HCT116 (cell line): ENCODE measurements at regions not wholly inside any gene's neighbourhood (a gene's known extent, or its start where the extent isn't known, plus 50 kb on each side); places are given as distances from the start of the nearest gene placed in this dataset.

Experiments used
- CTCF ChIP-seq, 3 experiments: fragments of 200-600 bp in 1 of 3; sonication (generic) in 1 of 3; IDR thresholded peaks in 2 of 3; conservative IDR thresholded peaks in 1 of 3; 2 replicates each; pipeline ENCODE4 v1.5.1; 2012 to 2017; ENCODE audit warnings: low read depth in 2 of 3, low read length in 2 of 3, antibody characterized with exemption in 1 of 3, borderline replicate concordance in 1 of 3, control low read depth in 1 of 3, mild to moderate bottlenecking in 1 of 3, mixed read lengths in 1 of 3, mixed run types in 1 of 3, moderate library complexity in 1 of 3; ENCODE audit not compliant: insufficient read depth in 1 of 3
- EZH2 ChIP-seq: fragments of 200-600 bp; sonication (generic); IDR thresholded peaks from 2 replicates; pipeline ENCODE4 v1.6.1; 2017; ENCODE audit warnings: antibody characterized with exemption, mixed run types
- EZH2phosphoT487 ChIP-seq: fragments of 200-600 bp; IDR thresholded peaks from 2 replicates; pipeline ENCODE4 v1.6.1; 2018; ENCODE audit warnings: antibody characterized with exemption, borderline replicate concordance
- FOSL1 ChIP-seq: IDR thresholded peaks from 2 replicates; pipeline ENCODE4 v1.6.1; 2012; ENCODE audit warnings: low read depth
- JUND ChIP-seq: IDR thresholded peaks from 2 replicates; pipeline ENCODE4 v1.6.1; 2012
- MAX ChIP-seq: IDR thresholded peaks from 2 replicates; pipeline ENCODE4 v1.6.1; 2012
- POLR2A ChIP-seq: IDR thresholded peaks from 2 replicates; pipeline ENCODE4 v1.7.0; 2011; ENCODE audit warnings: borderline replicate concordance; ENCODE audit not compliant: insufficient read depth, insufficient read length; ENCODE audit errors: extremely low read depth
- POLR2AphosphoS5 ChIP-seq: IDR thresholded peaks from 2 replicates; pipeline ENCODE4 v1.6.1; 2011; ENCODE audit warnings: mild to moderate bottlenecking, low read depth, low read length, moderate library complexity
- RAD21 ChIP-seq: IDR thresholded peaks from 2 replicates; pipeline ENCODE4 v1.6.1; 2012; ENCODE audit warnings: low read depth, mild to moderate bottlenecking
- SIN3A ChIP-seq: IDR thresholded peaks from 2 replicates; pipeline ENCODE4 v1.6.1; 2012; ENCODE audit warnings: low read depth
- YY1 ChIP-seq: IDR thresholded peaks from 2 replicates; pipeline ENCODE4 v1.6.1; 2011; ENCODE audit warnings: low read length, low read depth, moderate library complexity, mild to moderate bottlenecking; ENCODE audit not compliant: insufficient replicate concordance; ENCODE audit errors: extremely low read depth
- ZBTB33 ChIP-seq: IDR thresholded peaks from 2 replicates; pipeline ENCODE4 v1.6.1; 2011; ENCODE audit warnings: mild to moderate bottlenecking, low read length, moderate library complexity; ENCODE audit not compliant: insufficient replicate concordance; ENCODE audit errors: extremely low read depth
- ZNF274 ChIP-seq: fragments of 200-500 bp; sonication (Bioruptor generic); IDR thresholded peaks from 2 replicates; pipeline ENCODE4 v1.6.1; 2014; ENCODE audit warnings: mild to moderate bottlenecking, low read depth, low read length, inconsistent platforms
- TF ChIP-seq, protein P1 (sequence below): IDR thresholded peaks from 2 replicates; pipeline ENCODE4 v1.6.1; 2012; ENCODE audit warnings: low read depth

GRCh38 chrX:79082899-79083298, 61.6 kb upstream of the GPR174 start:
- no peak for TF ChIP-seq CTCF (IDR thresholded peaks at IDR 0.05 in 2 of 3, conservative IDR thresholded peaks at IDR 0.05 in 1 of 3; ENCODE audit: borderline replicate concordance in 1 of 3, insufficient read depth in 1 of 3, low read depth in 2 of 3, low read length in 2 of 3)
- TF ChIP-seq EZH2: no peak
- no peak for TF ChIP-seq FOSL1
- TF ChIP-seq MAX: no peak
- no peak for TF ChIP-seq EZH2phosphoT487
- no peak for TF ChIP-seq POLR2A
- TF ChIP-seq ZNF274: no peak
- no peak for TF ChIP-seq POLR2AphosphoS5
- TF ChIP-seq, protein P1, sequence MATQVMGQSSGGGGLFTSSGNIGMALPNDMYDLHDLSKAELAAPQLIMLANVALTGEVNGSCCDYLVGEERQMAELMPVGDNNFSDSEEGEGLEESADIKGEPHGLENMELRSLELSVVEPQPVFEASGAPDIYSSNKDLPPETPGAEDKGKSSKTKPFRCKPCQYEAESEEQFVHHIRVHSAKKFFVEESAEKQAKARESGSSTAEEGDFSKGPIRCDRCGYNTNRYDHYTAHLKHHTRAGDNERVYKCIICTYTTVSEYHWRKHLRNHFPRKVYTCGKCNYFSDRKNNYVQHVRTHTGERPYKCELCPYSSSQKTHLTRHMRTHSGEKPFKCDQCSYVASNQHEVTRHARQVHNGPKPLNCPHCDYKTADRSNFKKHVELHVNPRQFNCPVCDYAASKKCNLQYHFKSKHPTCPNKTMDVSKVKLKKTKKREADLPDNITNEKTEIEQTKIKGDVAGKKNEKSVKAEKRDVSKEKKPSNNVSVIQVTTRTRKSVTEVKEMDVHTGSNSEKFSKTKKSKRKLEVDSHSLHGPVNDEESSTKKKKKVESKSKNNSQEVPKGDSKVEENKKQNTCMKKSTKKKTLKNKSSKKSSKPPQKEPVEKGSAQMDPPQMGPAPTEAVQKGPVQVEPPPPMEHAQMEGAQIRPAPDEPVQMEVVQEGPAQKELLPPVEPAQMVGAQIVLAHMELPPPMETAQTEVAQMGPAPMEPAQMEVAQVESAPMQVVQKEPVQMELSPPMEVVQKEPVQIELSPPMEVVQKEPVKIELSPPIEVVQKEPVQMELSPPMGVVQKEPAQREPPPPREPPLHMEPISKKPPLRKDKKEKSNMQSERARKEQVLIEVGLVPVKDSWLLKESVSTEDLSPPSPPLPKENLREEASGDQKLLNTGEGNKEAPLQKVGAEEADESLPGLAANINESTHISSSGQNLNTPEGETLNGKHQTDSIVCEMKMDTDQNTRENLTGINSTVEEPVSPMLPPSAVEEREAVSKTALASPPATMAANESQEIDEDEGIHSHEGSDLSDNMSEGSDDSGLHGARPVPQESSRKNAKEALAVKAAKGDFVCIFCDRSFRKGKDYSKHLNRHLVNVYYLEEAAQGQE: no peak
- TF ChIP-seq JUND: no peak
- TF ChIP-seq ZBTB33: no peak
- no peak for TF ChIP-seq YY1
- no peak for TF ChIP-seq RAD21
- no peak for TF ChIP-seq SIN3A
